ENCODE measurements at regions not wholly inside any gene's neighbourhood (a gene's known extent, or its start where the extent isn't known, plus 50 kb on each side); places are given as distances from the start of the nearest gene placed in this dataset.
"Not testable (repeated sequence)": the region's sequence is repeated elsewhere in the genome, so short reads cannot be mapped to it uniquely, and the experiment has no call there.

GRCh38 chr14:48584031-48584430 lies 908.6 kb upstream of the MDGA2 start:
- DNase-seq (ENCODE audit: low read depth in 2 of 2) = no peak

GRCh38 chr14:48582938-48583337 lies 907.5 kb upstream of the MDGA2 start:
- DNase-seq (ENCODE audit: low read depth in 2 of 2) = no peak

GRCh38 chr14:48580692-48581091 lies 905.3 kb upstream of the MDGA2 start:
- no peak for DNase-seq (ENCODE audit: low read depth in 2 of 2)

- DNase-seq (ENCODE audit: low read depth in 2 of 2) = no peak
Measured at GRCh38 chr14:48575772-48576171, 900.4 kb upstream of the MDGA2 start.

GRCh38 chr14:48568688-48569087 lies 893.3 kb upstream of the MDGA2 start:
- no peak for DNase-seq (ENCODE audit: low read depth in 2 of 2)

GRCh38 chr14:48568252-48568651 lies 892.8 kb upstream of the MDGA2 start:
- no peak for DNase-seq (ENCODE audit: low read depth in 2 of 2)

GRCh38 chr14:48563489-48563888 lies 888.1 kb upstream of the MDGA2 start:
- DNase-seq (ENCODE audit: low read depth in 2 of 2) = no peak

GRCh38 chr14:48561438-48561837 lies 886.0 kb upstream of the MDGA2 start:
- DNase-seq (ENCODE audit: low read depth in 2 of 2) = not testable (repeated sequence)

- DNase-seq (ENCODE audit: low read depth in 2 of 2) = no peak
Measured at GRCh38 chr14:48560421-48560820, 885.0 kb upstream of the MDGA2 start.

GRCh38 chr14:48553443-48553842 lies 878.0 kb upstream of the MDGA2 start:
- no peak for DNase-seq (ENCODE audit: low read depth in 2 of 2)

GRCh38 chr14:48546996-48547395 lies 871.6 kb upstream of the MDGA2 start:
- no peak for DNase-seq (ENCODE audit: low read depth in 2 of 2)

- DNase-seq (ENCODE audit: low read depth in 2 of 2) = no peak
Measured at GRCh38 chr14:48537600-48537999, 862.2 kb upstream of the MDGA2 start.

GRCh38 chr14:48536318-48536717 lies 860.9 kb upstream of the MDGA2 start:
- DNase-seq (ENCODE audit: low read depth in 2 of 2) = no peak

- DNase-seq (ENCODE audit: low read depth in 2 of 2) = no peak
Measured at GRCh38 chr14:48527832-48528231, 852.4 kb upstream of the MDGA2 start.

- DNase-seq (ENCODE audit: low read depth in 2 of 2) = no peak
Measured at GRCh38 chr14:48526307-48526706, 850.9 kb upstream of the MDGA2 start.

- no peak for DNase-seq (ENCODE audit: low read depth in 2 of 2)
Measured at GRCh38 chr14:48504921-48505320, 829.5 kb upstream of the MDGA2 start.

- no peak for DNase-seq (ENCODE audit: low read depth in 2 of 2)
Measured at GRCh38 chr14:48490756-48491155, 815.4 kb upstream of the MDGA2 start.

- DNase-seq (ENCODE audit: low read depth in 2 of 2) = no peak
Measured at GRCh38 chr14:48473944-48474343, 798.5 kb upstream of the MDGA2 start.

- DNase-seq (ENCODE audit: low read depth in 2 of 2) = no peak
Measured at GRCh38 chr14:48456051-48456450, 780.6 kb upstream of the MDGA2 start.

GRCh38 chr14:48454887-48455286 lies 779.5 kb upstream of the MDGA2 start:
- no peak for DNase-seq (ENCODE audit: low read depth in 2 of 2)

GRCh38 chr14:48452437-48452995 lies 777.1 kb upstream of the MDGA2 start:
- no peak for DNase-seq (ENCODE audit: low read depth in 2 of 2)

- DNase-seq (ENCODE audit: low read depth in 2 of 2) = no peak
Measured at GRCh38 chr14:48435221-48435620, 759.8 kb upstream of the MDGA2 start.

GRCh38 chr14:48430805-48431204 lies 755.4 kb upstream of the MDGA2 start:
- no peak for DNase-seq (ENCODE audit: low read depth in 2 of 2)

GRCh38 chr14:48429512-48429911 lies 754.1 kb upstream of the MDGA2 start:
- DNase-seq (ENCODE audit: low read depth in 2 of 2) = no peak

All from stimulated activated CD4-positive, alpha-beta T cell treated with anti-CD3 and anti-CD28 coated beads, Interleukin-15, amount 100 ng/mL, for 48 hours (primary cell).